ENCODE measurements at regions not wholly inside any gene's neighbourhood (a gene's known extent, or its start where the extent isn't known, plus 50 kb on each side); places are given as distances from the start of the nearest gene placed in this dataset.

- TF ChIP-seq, protein P1, sequence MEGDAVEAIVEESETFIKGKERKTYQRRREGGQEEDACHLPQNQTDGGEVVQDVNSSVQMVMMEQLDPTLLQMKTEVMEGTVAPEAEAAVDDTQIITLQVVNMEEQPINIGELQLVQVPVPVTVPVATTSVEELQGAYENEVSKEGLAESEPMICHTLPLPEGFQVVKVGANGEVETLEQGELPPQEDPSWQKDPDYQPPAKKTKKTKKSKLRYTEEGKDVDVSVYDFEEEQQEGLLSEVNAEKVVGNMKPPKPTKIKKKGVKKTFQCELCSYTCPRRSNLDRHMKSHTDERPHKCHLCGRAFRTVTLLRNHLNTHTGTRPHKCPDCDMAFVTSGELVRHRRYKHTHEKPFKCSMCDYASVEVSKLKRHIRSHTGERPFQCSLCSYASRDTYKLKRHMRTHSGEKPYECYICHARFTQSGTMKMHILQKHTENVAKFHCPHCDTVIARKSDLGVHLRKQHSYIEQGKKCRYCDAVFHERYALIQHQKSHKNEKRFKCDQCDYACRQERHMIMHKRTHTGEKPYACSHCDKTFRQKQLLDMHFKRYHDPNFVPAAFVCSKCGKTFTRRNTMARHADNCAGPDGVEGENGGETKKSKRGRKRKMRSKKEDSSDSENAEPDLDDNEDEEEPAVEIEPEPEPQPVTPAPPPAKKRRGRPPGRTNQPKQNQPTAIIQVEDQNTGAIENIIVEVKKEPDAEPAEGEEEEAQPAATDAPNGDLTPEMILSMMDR (IDR thresholded peaks at IDR 0.05; ENCODE audit: low read depth, low read length) = no peak
- H3K4me3 ChIP-seq (ENCODE audit: low read depth, low read length) = no peak overlapping the region
Measured at GRCh38 chr7:17584822-17585221, 286.4 kb downstream of the AHR start.

DNA sequence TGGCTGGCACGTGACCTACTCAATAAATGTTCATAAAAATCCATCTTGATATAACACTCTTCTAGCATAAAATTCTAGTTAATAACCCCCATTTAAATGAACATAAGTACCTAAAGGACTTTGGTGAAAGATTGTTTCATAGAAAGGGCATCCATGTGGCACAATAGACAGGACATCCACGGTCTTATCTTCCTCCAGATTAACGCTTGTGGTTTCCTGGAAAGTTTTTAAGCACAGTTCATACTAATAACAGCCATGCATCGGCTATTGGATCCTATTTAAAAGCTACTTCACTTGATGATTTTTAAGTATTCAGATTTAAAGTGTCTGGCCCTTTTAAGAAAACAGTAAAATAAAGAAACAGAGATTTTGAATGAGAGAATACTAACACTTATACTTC is 288.3 kb downstream of the AHR start:
- H3K4me3 ChIP-seq (ENCODE audit: low read depth, low read length) = no peak overlapping the region
- TF ChIP-seq, protein P1 (IDR thresholded peaks at IDR 0.05; ENCODE audit: low read depth, low read length) = no peak

DNA sequence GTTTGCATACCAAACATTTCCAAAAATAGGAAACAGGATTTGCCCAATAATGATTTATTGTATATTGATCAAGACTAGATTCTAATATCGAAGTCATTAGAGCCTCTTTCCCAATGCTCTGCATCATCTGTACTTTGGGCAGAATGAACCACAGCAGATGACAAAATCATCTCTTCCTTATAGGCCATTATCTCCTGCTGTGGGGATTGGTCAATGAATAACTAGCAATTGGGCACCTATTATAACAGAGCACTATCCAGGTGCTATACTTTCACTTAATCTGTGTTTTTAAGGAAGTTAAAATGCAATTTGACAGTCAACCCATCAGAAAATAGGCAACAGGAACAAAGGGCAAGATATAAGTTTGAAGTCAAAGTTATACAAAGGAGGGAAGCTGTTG is 290.3 kb downstream of the AHR start:
- TF ChIP-seq, protein P1 (IDR thresholded peaks at IDR 0.05; ENCODE audit: low read depth, low read length) = no peak

DNA sequence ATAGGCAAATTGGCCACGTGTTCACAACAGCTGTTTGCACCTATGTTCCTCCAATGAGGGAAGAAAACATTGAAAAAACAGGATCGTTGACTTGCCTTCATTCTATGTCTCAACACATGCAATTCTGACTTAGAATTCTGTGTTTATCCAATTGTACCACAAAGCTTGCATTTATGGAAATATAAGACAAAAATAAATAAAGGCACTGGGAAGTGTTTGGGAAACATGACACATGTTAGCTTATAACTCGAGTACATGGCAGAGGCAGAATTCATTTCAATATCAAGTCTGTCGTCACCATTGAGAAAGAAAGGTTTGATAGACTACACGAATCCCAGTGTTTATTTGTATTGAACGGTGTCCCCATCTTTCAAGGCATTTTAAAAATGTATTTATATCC is 291.2 kb downstream of the AHR start:
- no peak overlapping the region for H3K4me3 ChIP-seq (ENCODE audit: low read depth, low read length)
- TF ChIP-seq, protein P1 (IDR thresholded peaks at IDR 0.05; ENCODE audit: low read depth, low read length) = no peak

More for the DNA sequence above, 290.3 kb downstream of the AHR start:
- H3K4me3 ChIP-seq (ENCODE audit: low read depth, low read length) = no peak overlapping the region

DNA sequence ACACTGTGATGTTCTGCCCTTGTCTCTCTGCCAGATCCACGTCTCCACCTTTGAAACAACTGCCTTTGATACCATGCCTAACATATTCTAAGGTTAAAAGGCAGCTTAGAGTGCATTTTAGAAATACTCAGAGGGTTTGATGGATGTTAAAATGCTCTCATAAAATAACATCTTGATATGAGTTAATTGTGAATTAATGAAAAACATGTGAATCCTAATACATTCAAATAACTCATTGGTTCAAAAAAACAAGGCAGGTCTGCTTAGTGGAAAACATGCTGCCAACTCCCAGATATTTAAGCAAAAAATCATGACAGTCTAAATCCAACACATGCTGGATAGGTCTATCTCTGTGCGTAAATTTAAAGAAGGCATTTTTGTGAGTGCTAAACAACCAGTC is 291.8 kb downstream of the AHR start:
- H3K4me3 ChIP-seq (ENCODE audit: low read depth, low read length) = no peak overlapping the region
- TF ChIP-seq, protein P1 (IDR thresholded peaks at IDR 0.05; ENCODE audit: low read depth, low read length) = no peak

DNA sequence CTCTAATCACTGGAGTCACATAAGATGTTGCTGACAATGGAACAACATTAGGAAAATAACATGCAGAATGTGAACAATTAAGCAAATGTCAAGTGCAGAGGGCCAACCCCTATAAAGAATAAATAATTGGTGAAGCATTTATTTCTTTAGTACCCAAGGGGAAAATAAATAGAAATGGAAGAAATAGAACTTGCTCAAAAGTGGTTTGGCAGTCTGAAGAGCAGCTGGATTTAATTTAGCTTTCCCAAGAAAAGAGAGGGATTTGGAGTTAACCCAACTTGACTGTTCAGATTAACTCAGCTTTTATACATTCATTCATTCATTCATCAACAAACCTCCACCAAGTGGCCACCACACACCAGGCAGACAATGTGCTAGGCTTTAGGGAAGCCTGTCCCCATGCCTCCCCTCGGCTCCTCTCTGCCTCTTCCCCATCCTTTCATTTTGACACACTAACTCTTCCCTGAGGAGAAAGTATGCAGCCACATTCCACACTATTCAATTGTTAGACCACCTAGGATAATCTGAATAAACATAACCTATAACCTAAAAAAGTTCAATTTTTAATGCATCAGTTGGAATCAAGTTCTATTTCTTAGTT is 295.5 kb downstream of the AHR start:
- TF ChIP-seq, protein P1 (IDR thresholded peaks at IDR 0.05; ENCODE audit: low read depth, low read length) = no peak
- H3K4me3 ChIP-seq (ENCODE audit: low read depth, low read length) = no peak overlapping the region

GRCh38 chr7:17595546-17595945 is 297.1 kb downstream of the AHR start:
- TF ChIP-seq, protein P1 (IDR thresholded peaks at IDR 0.05; ENCODE audit: low read depth, low read length) = no peak
- no peak overlapping the region for H3K4me3 ChIP-seq (ENCODE audit: low read depth, low read length)
